Naive thymus-derived CD4-positive, alpha-beta T cell (primary cell): ENCODE measurements at regions not wholly inside any gene's neighbourhood (a gene's known extent, or its start where the extent isn't known, plus 50 kb on each side); places are given as distances from the start of the nearest gene placed in this dataset.

Source experiments
- ATAC-seq: fragments of 150-1000 bp; cut with Tn5 transposase; 2 replicates; pipeline ENCODE4 v1.10.0; 2021; ENCODE audit warnings: mild to moderate bottlenecking, moderate library complexity
- CTCF ChIA-PET: fragments of 350-600 bp; sonication (Branson Sonifier 250); formaldehyde crosslinking; loops from one replicate; lab custom pipeline; 2021; ENCODE audit warnings: antibody characterized with exemption; lab: Charles Lee
- POLR2A ChIA-PET: fragments of 350-600 bp; sonication (Branson Sonifier 250); formaldehyde crosslinking; loops from one replicate; lab custom pipeline; 2021; ENCODE audit warnings: antibody characterized with exemption, inconsistent platforms; lab: Charles Lee
- DNase-seq, 9 donors: peaks; one replicate each; pipeline versions ENCODE4 v3.0.0 to v3.0.0-alpha.2; 2020 to 2022; ENCODE audit warnings: mixed read lengths in 1 of 9
- H3K27ac ChIP-seq: one replicate; pipeline ENCODE4 v1.7.0; 2013; ENCODE audit warnings: mild to moderate bottlenecking, low read depth, low read length, moderate library complexity
- H3K27me3 ChIP-seq, 2 donors: one replicate each; pipeline ENCODE4 v1.7.0; 2013; ENCODE audit warnings: low read length in 2 of 2, mild to moderate bottlenecking in 2 of 2, moderate library complexity in 2 of 2; ENCODE audit not compliant: control insufficient read depth in 2 of 2, insufficient read depth in 2 of 2
- H3K36me3 ChIP-seq, 3 experiments: 1 replicate in 2 of 3; 2 replicates in 1 of 3; pipeline ENCODE4 v1.7.0; 2013; ENCODE audit warnings: low read length in 3 of 3, mild to moderate bottlenecking in 3 of 3, moderate library complexity in 1 of 3; ENCODE audit not compliant: insufficient read depth in 3 of 3, control insufficient read depth in 2 of 3
- H3K4me1 ChIP-seq, 2 donors: one replicate each; pipeline ENCODE4 v1.7.0; 2013; ENCODE audit warnings: low read length in 2 of 2, mild to moderate bottlenecking in 2 of 2, moderate library complexity in 1 of 2; ENCODE audit not compliant: control insufficient read depth in 2 of 2, insufficient read depth in 2 of 2
- H3K4me3 ChIP-seq: 2 replicates; pipeline ENCODE4 v1.7.0; 2013; ENCODE audit warnings: mild to moderate bottlenecking, low read length
- H3K9me3 ChIP-seq, 3 experiments: 1 replicate in 2 of 3; 2 replicates in 1 of 3; pipeline ENCODE4 v1.7.0; 2013; ENCODE audit warnings: low read length in 3 of 3; ENCODE audit not compliant: control insufficient read depth in 2 of 3
- H3K27ac Mint-ChIP-seq, 9 donors: one replicate each; pipeline ENCODE4 v1.8.0; 2020 to 2022; ENCODE audit warnings: mixed read lengths in 9 of 9, mild to moderate bottlenecking in 8 of 9, moderate library complexity in 5 of 9, inconsistent platforms in 2 of 9
- H3K27me3 Mint-ChIP-seq, 5 donors: one replicate each; pipeline ENCODE4 v1.8.0; 2021 to 2022; ENCODE audit warnings: mixed read lengths in 5 of 5, mild to moderate bottlenecking in 1 of 5
- H3K36me3 Mint-ChIP-seq, 5 donors: one replicate each; pipeline ENCODE4 v1.8.0; 2020 to 2022; ENCODE audit warnings: mixed read lengths in 5 of 5, mild to moderate bottlenecking in 3 of 5, inconsistent platforms in 1 of 5
- H3K4me1 Mint-ChIP-seq, 7 donors: one replicate each; pipeline ENCODE4 v1.8.0; 2020 to 2022; ENCODE audit warnings: mixed read lengths in 7 of 7, mild to moderate bottlenecking in 3 of 7, inconsistent platforms in 1 of 7
- H3K4me3 Mint-ChIP-seq, 10 donors: one replicate each; pipeline ENCODE4 v1.8.0; 2020 to 2022; ENCODE audit warnings: mild to moderate bottlenecking in 10 of 10, mixed read lengths in 10 of 10, moderate library complexity in 6 of 10, inconsistent platforms in 2 of 10
- H3K9me3 Mint-ChIP-seq, 11 donors: one replicate each; pipeline ENCODE4 v1.8.0; 2020 to 2022; ENCODE audit warnings: mixed read lengths in 11 of 11, mild to moderate bottlenecking in 4 of 11, inconsistent platforms in 1 of 11, moderate library complexity in 1 of 11
- intact Hi-C, 2 donors: fragments of 100-400 bp; cut with micrococcal nuclease; formaldehyde crosslinking; loops; one replicate each; pipeline ENCODE4 v1.15.1; 2023

DNA sequence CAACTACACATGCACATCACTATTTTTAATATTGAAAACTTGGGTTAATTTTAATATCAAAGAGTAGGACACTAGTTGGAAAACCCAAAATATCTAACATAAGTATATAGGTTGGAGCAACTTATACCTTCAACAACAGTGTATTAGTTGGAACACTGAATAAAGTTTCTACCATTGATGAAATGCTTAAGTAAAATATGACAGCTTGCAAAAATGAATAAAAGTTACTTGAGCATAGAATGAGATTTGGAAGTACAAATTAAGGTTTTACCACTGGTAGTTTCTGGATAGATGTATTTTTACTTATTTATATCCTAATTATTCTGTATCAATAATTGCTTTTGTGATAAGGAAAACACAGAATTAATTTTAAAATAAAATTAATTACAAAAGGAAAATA, 1079.6 kb downstream of the ADGRL3 start:
- intact Hi-C loops, result no loop called here
- no peaks in the 10 kb centered on the region for H3K4me1 ChIP-seq
- no peaks in the 10 kb centered on the region for H3K36me3 ChIP-seq
- H3K9me3 ChIP-seq, result no peaks in the 10 kb centered on the region
- ATAC-seq (no peak), DNase-seq (no peak)
- H3K9me3 Mint-ChIP-seq, result peaks cover 4 to 37% (median 12%) of the 10 kb centered on the region in 11 donors
- ChIA-PET CTCF (no interaction called here), POLR2A (no interaction called here)
- no peak overlapping the region for H3K27ac Mint-ChIP-seq
- H3K27me3 Mint-ChIP-seq, result no peaks in the 10 kb centered on the region
- no peaks in the 10 kb centered on the region for H3K4me1 Mint-ChIP-seq
- no peaks in the 10 kb centered on the region for H3K36me3 Mint-ChIP-seq
- H3K27ac ChIP-seq, result no peak overlapping the region
- no peak overlapping the region for H3K4me3 ChIP-seq
- H3K27me3 ChIP-seq, result no peaks in the 10 kb centered on the region
- no peak overlapping the region for H3K4me3 Mint-ChIP-seq

- Histone ChIP-seq H3K4me1 (no peaks in the 10 kb centered on the region), H3K27me3 (no peaks in the 10 kb centered on the region), H3K9me3 (no peaks in the 10 kb centered on the region), H3K36me3 (no peaks in the 10 kb centered on the region), H3K27ac (no peak overlapping the region), H3K4me3 (no peak overlapping the region)
- Mint-ChIP-seq H3K4me3 (no peak overlapping the region), H3K27me3 (no peaks in the 10 kb centered on the region), H3K4me1 (no peaks in the 10 kb centered on the region), H3K9me3 (peaks cover 4 to 41% (median 9%) of the 10 kb centered on the region in 11 donors), H3K27ac (no peak overlapping the region), H3K36me3 (no peaks in the 10 kb centered on the region)
- no peak for ATAC-seq
- ChIA-PET POLR2A (no interaction called here), CTCF (no interaction called here)
- DNase-seq, result no peak
- intact Hi-C loops, result no loop called here
Observed at GRCh38 chr4:62275470-62275869, 1075.3 kb downstream of the ADGRL3 start.

- H3K4me1 ChIP-seq, result no peaks in the 10 kb centered on the region
- CTCF ChIA-PET, result no interaction called here
- DNase-seq (no peak), ATAC-seq (no peak)
- H3K4me1 Mint-ChIP-seq, result no peaks in the 10 kb centered on the region
- POLR2A ChIA-PET, result no interaction called here
- H3K4me3 ChIP-seq, result no peak overlapping the region
- H3K27me3 Mint-ChIP-seq, result no peaks in the 10 kb centered on the region
- intact Hi-C loops, result no loop called here
- H3K9me3 Mint-ChIP-seq, result peaks cover 4 to 47% (median 10%) of the 10 kb centered on the region in 11 donors
- no peaks in the 10 kb centered on the region for H3K36me3 ChIP-seq
- no peak overlapping the region for H3K27ac ChIP-seq
- H3K27ac Mint-ChIP-seq, result no peak overlapping the region
- no peaks in the 10 kb centered on the region for H3K9me3 ChIP-seq
- no peaks in the 10 kb centered on the region for H3K27me3 ChIP-seq
- H3K4me3 Mint-ChIP-seq, result no peak overlapping the region
- no peaks in the 10 kb centered on the region for H3K36me3 Mint-ChIP-seq
Observed at GRCh38 chr4:62274782-62275181, 1074.7 kb downstream of the ADGRL3 start.

DNA sequence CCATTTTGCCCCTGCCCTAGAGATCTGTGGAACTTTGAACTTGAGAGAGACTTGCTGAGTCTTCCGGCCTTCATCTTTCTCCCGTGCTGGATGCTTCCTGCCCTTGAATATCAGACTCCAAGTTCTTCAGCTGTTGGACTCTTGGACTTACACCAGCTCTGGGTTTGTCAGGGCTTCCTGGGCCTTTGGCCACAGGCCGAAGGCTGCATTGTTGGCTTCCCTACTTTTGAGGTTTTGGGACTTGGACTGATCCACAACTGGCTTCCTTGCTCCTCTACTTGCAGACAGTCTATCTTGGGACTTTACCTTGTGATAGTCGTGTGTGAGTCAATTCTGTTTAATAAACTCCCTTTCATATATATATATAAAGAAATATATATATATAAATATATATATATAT, 1071.0 kb downstream of the ADGRL3 start:
- H3K27ac ChIP-seq, result no peak overlapping the region

GRCh38 chr4:62269918-62270317, 1069.8 kb downstream of the ADGRL3 start:
- Histone ChIP-seq H3K9me3 (no peaks in the 10 kb centered on the region), H3K4me1 (no peaks in the 10 kb centered on the region), H3K27ac (no peak overlapping the region), H3K36me3 (no peaks in the 10 kb centered on the region), H3K27me3 (no peaks in the 10 kb centered on the region), H3K4me3 (no peak overlapping the region)
- Mint-ChIP-seq H3K4me1 (no peaks in the 10 kb centered on the region), H3K4me3 (no peak overlapping the region), H3K36me3 (no peaks in the 10 kb centered on the region), H3K27ac (no peak overlapping the region), H3K27me3 (no peaks in the 10 kb centered on the region), H3K9me3 (peaks cover 1 to 34% (median 8%) of the 10 kb centered on the region in 11 donors)
- DNase-seq (no peak), ATAC-seq (no peak)
- POLR2A ChIA-PET, result no interaction called here
- intact Hi-C loops, result no loop called here
- CTCF ChIA-PET, result no interaction called here

More for the DNA sequence above, 1071.0 kb downstream of the ADGRL3 start:
- Histone ChIP-seq H3K27me3 (no peaks in the 10 kb centered on the region), H3K9me3 (no peaks in the 10 kb centered on the region), H3K4me3 (no peak overlapping the region), H3K4me1 (no peaks in the 10 kb centered on the region), H3K36me3 (no peaks in the 10 kb centered on the region)
- ChIA-PET POLR2A (no interaction called here), CTCF (no interaction called here)
- Mint-ChIP-seq H3K4me1 (no peaks in the 10 kb centered on the region), H3K36me3 (no peaks in the 10 kb centered on the region), H3K27me3 (no peaks in the 10 kb centered on the region), H3K9me3 (peaks cover 1 to 37% (median 8%) of the 10 kb centered on the region in 11 donors), H3K27ac (no peak overlapping the region), H3K4me3 (no peak overlapping the region)
- DNase-seq (no peak), ATAC-seq (no peak)
- intact Hi-C loops, result no loop called here

DNA sequence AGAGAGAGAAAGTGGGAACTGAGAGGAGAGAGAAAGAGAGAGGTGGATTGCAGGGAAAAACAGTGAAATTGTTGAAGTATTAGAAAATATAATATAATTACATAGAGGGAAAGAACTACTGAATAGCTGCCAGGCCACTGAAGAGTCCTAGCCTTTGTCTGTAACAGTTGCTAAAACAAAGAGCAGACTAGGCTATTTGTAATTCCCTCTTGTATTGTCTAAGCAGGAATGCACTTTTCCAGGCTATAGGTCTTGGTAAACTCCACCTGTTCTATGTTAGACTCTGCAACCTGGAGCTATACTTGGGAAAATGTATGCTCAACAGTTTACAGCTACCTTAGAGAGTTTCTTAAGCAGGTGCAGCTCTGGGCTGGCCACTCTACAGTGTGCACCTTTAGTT, 1063.3 kb downstream of the ADGRL3 start:
- CTCF ChIA-PET, result no interaction called here
- H3K4me1 Mint-ChIP-seq, result no peaks in the 10 kb centered on the region
- no peak overlapping the region for H3K4me3 ChIP-seq

DNA sequence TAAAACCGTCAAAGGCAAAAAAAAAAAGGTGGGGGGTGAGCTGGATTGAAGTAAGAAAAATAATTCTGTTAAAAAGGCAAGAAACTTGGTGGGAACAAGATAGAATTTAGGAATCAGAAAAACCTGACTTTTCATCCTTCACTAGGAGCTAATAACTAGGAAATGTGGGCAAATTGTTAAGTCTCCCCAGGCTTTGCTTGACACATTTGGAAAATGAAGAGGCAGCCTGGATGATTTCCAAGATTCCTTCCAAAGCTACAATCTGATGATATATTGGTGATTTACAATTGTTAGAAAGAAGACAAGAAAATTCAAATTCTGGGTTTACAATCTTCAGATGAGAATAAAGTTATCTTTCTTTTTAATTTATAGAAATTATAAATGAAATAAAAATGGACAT, 1062.5 kb downstream of the ADGRL3 start:
- no peaks in the 10 kb centered on the region for H3K9me3 ChIP-seq
- CTCF ChIA-PET, result no interaction called here

More for the DNA sequence above, 1063.3 kb downstream of the ADGRL3 start:
- no peaks in the 10 kb centered on the region for H3K36me3 Mint-ChIP-seq
- H3K4me3 Mint-ChIP-seq, result no peak overlapping the region
- POLR2A ChIA-PET, result no interaction called here
- DNase-seq (no peak), ATAC-seq (no peak)
- no peaks in the 10 kb centered on the region for H3K27me3 Mint-ChIP-seq
- Histone ChIP-seq H3K4me1 (no peaks in the 10 kb centered on the region), H3K27ac (no peak overlapping the region), H3K27me3 (no peaks in the 10 kb centered on the region), H3K9me3 (no peaks in the 10 kb centered on the region), H3K36me3 (no peaks in the 10 kb centered on the region)
- H3K9me3 Mint-ChIP-seq, result peaks cover 0 to 20% (median 4%) of the 10 kb centered on the region in 11 donors
- H3K27ac Mint-ChIP-seq, result no peak overlapping the region
- intact Hi-C loops, result no loop called here

More for the DNA sequence above, 1062.5 kb downstream of the ADGRL3 start:
- no peak for DNase-seq
- POLR2A ChIA-PET, result no interaction called here
- Histone ChIP-seq H3K27me3 (no peaks in the 10 kb centered on the region), H3K4me3 (no peak overlapping the region), H3K4me1 (no peaks in the 10 kb centered on the region), H3K36me3 (no peaks in the 10 kb centered on the region), H3K27ac (no peak overlapping the region)
- no peak overlapping the region for H3K27ac Mint-ChIP-seq
- ATAC-seq, result no peak
- H3K4me1 Mint-ChIP-seq, result no peaks in the 10 kb centered on the region
- H3K36me3 Mint-ChIP-seq, result no peaks in the 10 kb centered on the region
- no peaks in the 10 kb centered on the region for H3K27me3 Mint-ChIP-seq
- H3K9me3 Mint-ChIP-seq, result peaks cover 0 to 13% (median 3%) of the 10 kb centered on the region in 11 donors
- H3K4me3 Mint-ChIP-seq, result no peak overlapping the region
- intact Hi-C loops, result no loop called here
